Neutrophil (primary cell): ENCODE measurements at regions not wholly inside any gene's neighbourhood (a gene's known extent, or its start where the extent isn't known, plus 50 kb on each side); places are given as distances from the start of the nearest gene placed in this dataset.

Experiments
- H3K27ac ChIP-seq: fragments of 200-600 bp; sonication (generic); 2 replicates; pipeline ENCODE4 v1.5.1; 2016; ENCODE audit warnings: mild to moderate bottlenecking, moderate library complexity
- H3K27me3 ChIP-seq: fragments of 200-600 bp; sonication (generic); 2 replicates; pipeline ENCODE4 v1.6.0; 2016; ENCODE audit warnings: mild to moderate bottlenecking
- H3K36me3 ChIP-seq: fragments of 200-600 bp; sonication (generic); 2 replicates; pipeline ENCODE4 v1.5.1; 2017
- H3K4me1 ChIP-seq, 2 experiments: fragments of 200-600 bp in 1 of 2; sonication (generic) in 1 of 2; 1 replicate in 1 of 2; 2 replicates in 1 of 2; pipeline versions ENCODE4 v1.5.1 to v1.6.1; 2013 to 2016; ENCODE audit warnings: low read depth in 1 of 2, low read length in 1 of 2, mild to moderate bottlenecking in 1 of 2, moderate library complexity in 1 of 2; ENCODE audit not compliant: control insufficient read depth in 1 of 2, insufficient read depth in 1 of 2
- H3K4me3 ChIP-seq, 2 experiments: fragments of 200-600 bp in 1 of 2; sonication (generic) in 1 of 2; 1 replicate in 1 of 2; 2 replicates in 1 of 2; pipeline ENCODE4 v1.5.1; 2013 to 2016; ENCODE audit warnings: low read depth in 1 of 2, low read length in 1 of 2, mild to moderate bottlenecking in 1 of 2, moderate library complexity in 1 of 2
- H3K9me3 ChIP-seq: fragments of 200-600 bp; sonication (generic); 2 replicates; pipeline ENCODE4 v1.5.1; 2016
- CTCF ChIP-seq: fragments of 200-600 bp; sonication (generic); IDR thresholded peaks from 2 replicates; pipeline ENCODE4 v1.5.1; 2016; ENCODE audit warnings: antibody characterized with exemption

- no peaks in the 10 kb centered on the region for H3K9me3 ChIP-seq
- no peaks in the 10 kb centered on the region for H3K36me3 ChIP-seq
- H3K27me3 ChIP-seq, result no peaks in the 10 kb centered on the region
- H3K27ac ChIP-seq, result no peak overlapping the region
- H3K4me3 ChIP-seq, result no peak overlapping the region
- H3K4me1 ChIP-seq, result no peaks in the 10 kb centered on the region
- TF ChIP-seq CTCF, result no peak
These were observed 668.7 kb downstream of the BRD1 start for GRCh38 chr22:49158741-49159564.

GRCh38 chr22:49157529-49158339, 669.9 kb downstream of the BRD1 start:
- no peaks in the 10 kb centered on the region for H3K4me1 ChIP-seq

GRCh38 chr22:49156662-49157285, 670.9 kb downstream of the BRD1 start:
- Histone ChIP-seq H3K9me3 (no peaks in the 10 kb centered on the region), H3K27ac (no peak overlapping the region), H3K27me3 (no peaks in the 10 kb centered on the region), H3K4me3 (no peak overlapping the region), H3K36me3 (no peaks in the 10 kb centered on the region), H3K4me1 (no peaks in the 10 kb centered on the region)
- no peak for TF ChIP-seq CTCF

More at GRCh38 chr22:49157529-49158339, 669.9 kb downstream of the BRD1 start:
- Histone ChIP-seq H3K27me3 (no peaks in the 10 kb centered on the region), H3K4me3 (no peak overlapping the region), H3K27ac (no peak overlapping the region), H3K36me3 (no peaks in the 10 kb centered on the region), H3K9me3 (no peaks in the 10 kb centered on the region)
- TF ChIP-seq CTCF, result no peak

DNA sequence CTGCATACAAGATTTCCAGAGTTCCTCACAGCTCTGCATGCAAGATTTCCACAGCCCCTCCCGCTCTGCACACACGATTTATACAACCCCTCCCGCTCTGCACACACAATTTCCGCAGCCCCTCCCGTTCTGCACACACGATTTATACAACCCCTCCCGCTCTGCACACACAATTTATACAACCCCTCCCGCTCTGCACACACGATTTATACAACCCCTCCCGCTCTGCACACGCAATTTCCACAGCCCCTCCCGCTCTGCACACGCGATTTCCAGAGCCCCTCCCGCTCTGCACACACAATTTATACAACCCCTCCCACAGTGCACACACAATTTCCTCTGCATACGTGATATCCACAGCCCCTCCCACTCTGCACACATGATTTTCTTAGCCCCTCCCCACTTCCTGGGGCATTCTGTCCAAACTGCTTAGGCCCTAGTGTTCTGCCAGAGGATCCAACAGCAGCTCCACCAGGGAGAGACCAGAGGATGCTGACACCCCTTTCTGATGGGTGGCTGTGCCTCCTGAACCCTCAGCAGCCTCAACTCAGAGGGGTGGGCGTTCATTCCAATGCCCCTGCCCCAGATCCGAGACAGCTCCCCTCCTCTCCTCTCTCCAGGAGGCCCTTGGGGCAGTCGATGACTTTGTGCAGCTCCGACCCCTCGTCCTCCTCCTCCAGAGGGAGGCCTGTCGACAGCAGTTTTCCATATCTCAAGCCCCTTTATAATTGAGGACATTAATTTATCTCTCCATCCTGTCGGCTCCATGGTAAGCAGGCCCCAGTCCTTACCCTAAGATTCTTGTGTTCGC, 671.7 kb downstream of the BRD1 start:
- Histone ChIP-seq H3K27me3 (no peaks in the 10 kb centered on the region), H3K9me3 (no peaks in the 10 kb centered on the region), H3K4me3 (no peak overlapping the region), H3K27ac (no peak overlapping the region), H3K4me1 (no peaks in the 10 kb centered on the region), H3K36me3 (no peaks in the 10 kb centered on the region)
- TF ChIP-seq CTCF, result no peak
